Osteoblast (primary cell): ENCODE measurements at regions not wholly inside any gene's neighbourhood (a gene's known extent, or its start where the extent isn't known, plus 50 kb on each side); places are given as distances from the start of the nearest gene placed in this dataset.

Source experiments
- DNase-seq: peaks from one replicate; pipeline ENCODE4 v3.0.0; 2011; ENCODE audit warnings: low spot score, mixed read lengths; ENCODE audit not compliant: insufficient read length; ENCODE audit errors: missing footprints
- H2AFZ ChIP-seq: 2 replicates; pipeline ENCODE4 v1.6.0; 2011; ENCODE audit warnings: mild to moderate bottlenecking, low read length
- H3K27ac ChIP-seq: 2 replicates; pipeline ENCODE4 v1.5.1; 2011; ENCODE audit warnings: mild to moderate bottlenecking, low read depth, low read length, moderate library complexity
- H3K27me3 ChIP-seq: 2 replicates; pipeline ENCODE4 v1.6.0; 2012; ENCODE audit warnings: mild to moderate bottlenecking, control low read depth, inconsistent platforms, low read length, moderate library complexity; ENCODE audit not compliant: insufficient read depth
- H3K36me3 ChIP-seq: 2 replicates; pipeline ENCODE4 v1.5.1; 2011; ENCODE audit warnings: mild to moderate bottlenecking, low read length, control low read depth, moderate library complexity; ENCODE audit not compliant: insufficient read depth
- H3K4me1 ChIP-seq: 2 replicates; pipeline ENCODE4 v1.5.1; 2011; ENCODE audit warnings: mild to moderate bottlenecking, low read length, control low read depth, moderate library complexity; ENCODE audit not compliant: insufficient read depth
- H3K4me2 ChIP-seq: 2 replicates; pipeline ENCODE4 v1.6.0; 2011; ENCODE audit warnings: mild to moderate bottlenecking, low read length; ENCODE audit not compliant: insufficient read depth
- H3K4me3 ChIP-seq: fragments of 200-600 bp; sonication (generic); 3 replicates; pipeline ENCODE4 v1.5.1; 2012; ENCODE audit warnings: mild to moderate bottlenecking, low read length, inconsistent platforms; ENCODE audit not compliant: insufficient read depth
- H3K79me2 ChIP-seq: 2 replicates; pipeline ENCODE4 v1.6.0; 2012; ENCODE audit warnings: mild to moderate bottlenecking, low read length, control low read depth, inconsistent platforms; ENCODE audit not compliant: insufficient read depth
- H3K9me3 ChIP-seq: 2 replicates; pipeline ENCODE4 v1.5.1; 2011; ENCODE audit warnings: low read depth, low read length, control low read depth
- H4K20me1 ChIP-seq: 2 replicates; pipeline ENCODE4 v1.6.0; 2012; ENCODE audit warnings: mild to moderate bottlenecking, low read length, control low read depth; ENCODE audit not compliant: insufficient read depth
- TF ChIP-seq, protein P1 (sequence below): IDR thresholded peaks from 2 replicates; pipeline ENCODE4 v1.5.1; 2011; ENCODE audit warnings: mild to moderate bottlenecking, low read depth, low read length, moderate library complexity; ENCODE audit errors: extremely low read depth

DNA sequence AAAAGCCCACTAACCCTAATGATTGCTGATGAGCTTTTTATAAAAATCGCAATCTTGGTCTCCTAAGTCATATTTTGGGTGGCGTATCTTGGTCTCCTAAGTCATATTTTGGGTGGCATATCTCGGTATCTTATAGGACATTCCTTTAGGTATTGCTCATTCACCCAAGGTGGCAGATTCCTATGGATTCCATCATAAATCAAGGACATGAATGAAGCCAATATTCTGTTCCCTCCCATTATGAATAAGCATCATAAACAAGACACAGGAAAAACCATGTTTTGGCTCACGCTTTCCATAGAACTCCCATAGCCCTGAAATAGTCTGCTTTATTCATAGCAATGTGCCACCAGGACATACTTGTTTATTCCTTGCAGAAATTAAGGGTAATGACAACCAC is 95.0 kb upstream of the CD99 start:
- no peak for DNase-seq
- Histone ChIP-seq H3K27ac (no peak overlapping the region), H3K4me3 (no peak overlapping the region), H3K4me2 (no peak overlapping the region), H3K27me3 (no peaks in the 10 kb centered on the region), H3K4me1 (peaks cover 4% of the 10 kb centered on the region), H3K79me2 (no peaks in the 10 kb centered on the region), H3K36me3 (no peaks in the 10 kb centered on the region), H3K9me3 (no peaks in the 10 kb centered on the region), H2AFZ (no peak overlapping the region), H4K20me1 (peaks cover 16% of the 10 kb centered on the region)
- TF ChIP-seq, protein P1, sequence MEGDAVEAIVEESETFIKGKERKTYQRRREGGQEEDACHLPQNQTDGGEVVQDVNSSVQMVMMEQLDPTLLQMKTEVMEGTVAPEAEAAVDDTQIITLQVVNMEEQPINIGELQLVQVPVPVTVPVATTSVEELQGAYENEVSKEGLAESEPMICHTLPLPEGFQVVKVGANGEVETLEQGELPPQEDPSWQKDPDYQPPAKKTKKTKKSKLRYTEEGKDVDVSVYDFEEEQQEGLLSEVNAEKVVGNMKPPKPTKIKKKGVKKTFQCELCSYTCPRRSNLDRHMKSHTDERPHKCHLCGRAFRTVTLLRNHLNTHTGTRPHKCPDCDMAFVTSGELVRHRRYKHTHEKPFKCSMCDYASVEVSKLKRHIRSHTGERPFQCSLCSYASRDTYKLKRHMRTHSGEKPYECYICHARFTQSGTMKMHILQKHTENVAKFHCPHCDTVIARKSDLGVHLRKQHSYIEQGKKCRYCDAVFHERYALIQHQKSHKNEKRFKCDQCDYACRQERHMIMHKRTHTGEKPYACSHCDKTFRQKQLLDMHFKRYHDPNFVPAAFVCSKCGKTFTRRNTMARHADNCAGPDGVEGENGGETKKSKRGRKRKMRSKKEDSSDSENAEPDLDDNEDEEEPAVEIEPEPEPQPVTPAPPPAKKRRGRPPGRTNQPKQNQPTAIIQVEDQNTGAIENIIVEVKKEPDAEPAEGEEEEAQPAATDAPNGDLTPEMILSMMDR = no peak

DNA sequence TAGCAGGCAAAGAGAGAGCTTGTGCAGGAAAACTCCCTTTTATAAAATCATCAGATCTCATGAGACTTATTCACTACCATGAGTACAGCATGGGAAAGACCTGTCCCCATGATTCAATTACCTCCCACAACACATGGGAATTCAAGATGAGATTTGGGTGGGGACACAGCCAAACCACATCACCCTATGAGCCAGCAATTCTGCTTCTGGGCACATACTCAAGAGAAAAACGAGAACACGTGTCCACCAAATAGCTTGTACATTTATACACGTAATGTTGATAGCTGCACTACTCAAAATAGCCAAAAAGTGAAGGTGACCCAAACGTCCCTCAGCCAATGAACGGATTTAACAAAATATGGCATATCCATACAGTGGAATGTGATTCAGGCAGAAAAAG is 94.5 kb upstream of the DHRSX start:
- no peak overlapping the region for H2AFZ ChIP-seq

DNA sequence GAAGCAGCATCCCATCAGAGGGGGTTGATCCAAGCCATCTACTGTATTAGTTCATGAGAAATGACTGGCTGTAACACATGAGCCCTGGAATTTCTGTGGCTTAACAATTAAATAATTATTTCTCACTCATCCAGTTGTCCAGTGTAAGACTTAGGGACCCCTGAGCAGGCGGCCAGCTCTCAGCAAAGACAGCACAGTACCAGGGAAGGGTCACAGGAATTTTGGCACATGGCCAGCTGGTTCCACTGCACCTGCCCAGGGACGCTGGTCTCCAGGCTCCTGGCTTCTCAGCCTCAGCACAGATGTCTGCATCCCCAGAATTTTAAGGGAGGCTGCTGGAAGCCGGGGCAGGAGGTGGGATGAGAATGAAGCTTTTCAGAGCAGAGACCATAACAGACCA is 93.7 kb upstream of the DHRSX start:
- Histone ChIP-seq H3K27me3 (no peaks in the 10 kb centered on the region), H3K4me3 (no peak overlapping the region), H3K36me3 (no peaks in the 10 kb centered on the region), H3K4me2 (no peak overlapping the region), H4K20me1 (peaks cover 16% of the 10 kb centered on the region), H3K4me1 (peaks cover 4% of the 10 kb centered on the region), H3K79me2 (no peaks in the 10 kb centered on the region), H3K27ac (no peak overlapping the region), H2AFZ (no peak overlapping the region), H3K9me3 (no peaks in the 10 kb centered on the region)
- no peak for DNase-seq
- TF ChIP-seq, protein P1 = no peak

More for the DNA sequence above, 94.5 kb upstream of the DHRSX start:
- Histone ChIP-seq H3K36me3 (no peaks in the 10 kb centered on the region), H3K4me2 (no peak overlapping the region), H3K79me2 (no peaks in the 10 kb centered on the region), H3K9me3 (no peaks in the 10 kb centered on the region), H3K27ac (no peak overlapping the region), H3K4me3 (no peak overlapping the region), H4K20me1 (peaks cover 16% of the 10 kb centered on the region), H3K27me3 (no peaks in the 10 kb centered on the region), H3K4me1 (peaks cover 4% of the 10 kb centered on the region)
- DNase-seq = no peak
- TF ChIP-seq, protein P1 = no peak

DNA sequence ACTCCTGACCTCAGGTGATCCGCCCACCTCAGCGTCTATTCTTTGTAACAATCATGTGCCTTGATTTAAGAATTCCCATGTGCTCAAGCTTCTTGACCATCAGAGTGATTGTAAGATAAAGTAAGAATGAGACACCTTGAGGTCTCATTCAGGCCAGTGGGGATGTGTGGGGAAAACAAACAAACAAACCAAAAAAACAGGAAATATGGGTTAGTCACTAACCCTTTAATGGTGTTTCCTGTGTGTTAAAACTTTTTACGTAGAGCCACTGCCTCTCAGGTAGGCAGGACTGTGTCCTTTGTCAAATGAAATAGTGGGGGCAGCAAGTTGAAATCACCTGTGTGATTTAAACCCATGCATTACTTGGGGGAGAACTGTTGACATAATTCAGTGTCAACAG is 91.5 kb upstream of the DHRSX start:
- TF ChIP-seq, protein P1 = no peak
- H3K4me1 ChIP-seq = peaks cover 4% of the 10 kb centered on the region
- no peak overlapping the region for H2AFZ ChIP-seq
- no peak overlapping the region for H3K4me3 ChIP-seq
- no peak overlapping the region for H3K27ac ChIP-seq
- H3K79me2 ChIP-seq = no peaks in the 10 kb centered on the region
- no peaks in the 10 kb centered on the region for H3K9me3 ChIP-seq
- no peak overlapping the region for H3K4me2 ChIP-seq
- peaks cover 16% of the 10 kb centered on the region for H4K20me1 ChIP-seq
- DNase-seq = no peak
- H3K27me3 ChIP-seq = no peaks in the 10 kb centered on the region
- no peaks in the 10 kb centered on the region for H3K36me3 ChIP-seq
